AG09309 (cell line): ENCODE measurements at regions not wholly inside any gene's neighbourhood (a gene's known extent, or its start where the extent isn't known, plus 50 kb on each side); places are given as distances from the start of the nearest gene placed in this dataset.

ENCODE experiments used
- DNase-seq: peaks from one replicate; pipeline ENCODE4 v3.0.0-alpha.2; 2010; ENCODE audit warnings: low read depth
- H3K4me3 ChIP-seq: 2 replicates; pipeline ENCODE4 v1.5.1; 2011; ENCODE audit warnings: mild to moderate bottlenecking, low read depth, low read length, moderate library complexity; ENCODE audit not compliant: control insufficient read depth
- CTCF ChIP-seq: IDR thresholded peaks from 2 replicates; pipeline ENCODE4 v1.5.1; 2011; ENCODE audit warnings: mild to moderate bottlenecking, low read depth, low read length, inconsistent platforms; ENCODE audit not compliant: insufficient read depth, control insufficient read depth; ENCODE audit errors: missing control alignments

- TF ChIP-seq CTCF = no peak
- no peak for DNase-seq
Measured at GRCh38 chr12:74286254-74286653, 251.4 kb upstream of the ATXN7L3B start.

GRCh38 chr12:74292351-74293194 lies 245.1 kb upstream of the ATXN7L3B start:
- no peak for TF ChIP-seq CTCF
- no peak overlapping the region for H3K4me3 ChIP-seq
- DNase-seq = no peak

More at GRCh38 chr12:74286254-74286653, 251.4 kb upstream of the ATXN7L3B start:
- H3K4me3 ChIP-seq = no peak overlapping the region

GRCh38 chr12:74293689-74294131 lies 243.9 kb upstream of the ATXN7L3B start:
- TF ChIP-seq CTCF = no peak
- no peak for DNase-seq
- H3K4me3 ChIP-seq = no peak overlapping the region

- H3K4me3 ChIP-seq = no peak overlapping the region
- DNase-seq = no peak
Measured at GRCh38 chr12:74317078-74317601, 220.5 kb upstream of the ATXN7L3B start.

GRCh38 chr12:74317741-74318140 lies 219.9 kb upstream of the ATXN7L3B start:
- no peak for TF ChIP-seq CTCF
- no peak overlapping the region for H3K4me3 ChIP-seq
- DNase-seq = no peak

More at GRCh38 chr12:74317078-74317601, 220.5 kb upstream of the ATXN7L3B start:
- TF ChIP-seq CTCF = no peak

GRCh38 chr12:74319886-74320285 lies 217.7 kb upstream of the ATXN7L3B start:
- no peak for DNase-seq
- no peak overlapping the region for H3K4me3 ChIP-seq
- no peak for TF ChIP-seq CTCF

GRCh38 chr12:74321381-74321780 lies 216.3 kb upstream of the ATXN7L3B start:
- no peak overlapping the region for H3K4me3 ChIP-seq
- DNase-seq = no peak
- no peak for TF ChIP-seq CTCF
